GM12865 (cell line): ENCODE measurements at regions not wholly inside any gene's neighbourhood (a gene's known extent, or its start where the extent isn't known, plus 50 kb on each side); places are given as distances from the start of the nearest gene placed in this dataset.

ENCODE experiments used
- DNase-seq: peaks from one replicate; pipeline ENCODE4 v3.0.0; 2010; ENCODE audit warnings: low read depth
- H3K4me3 ChIP-seq: 2 replicates; pipeline ENCODE4 v1.5.1; 2011; ENCODE audit warnings: mild to moderate bottlenecking, low read depth, low read length, control low read depth
- TF ChIP-seq, protein P1 (sequence below): IDR thresholded peaks from 2 replicates; pipeline ENCODE4 v1.5.1; 2011; ENCODE audit warnings: low read length, control low read depth, low read depth, inconsistent platforms; ENCODE audit not compliant: insufficient read depth; ENCODE audit errors: missing control alignments

DNA sequence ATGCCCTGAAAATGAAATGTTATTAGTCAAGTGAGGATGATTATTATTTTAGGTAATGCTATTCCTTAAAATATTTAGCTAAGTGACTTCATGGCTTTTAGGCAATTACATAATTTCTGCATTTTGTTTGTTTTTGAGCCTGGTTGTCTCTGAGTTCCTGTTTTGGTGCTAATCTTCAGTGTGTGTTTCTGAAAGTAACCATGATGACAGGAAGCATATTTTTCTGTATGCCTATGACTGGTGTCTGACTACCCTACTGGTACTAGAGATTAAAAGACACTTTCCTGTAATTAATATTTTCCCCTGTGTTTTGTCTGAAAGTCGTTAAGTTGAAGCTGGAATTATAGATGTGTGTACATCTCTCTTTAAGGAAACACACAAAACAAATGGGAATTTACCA lies 295.0 kb upstream of the SPRED2 start:
- TF ChIP-seq, protein P1, sequence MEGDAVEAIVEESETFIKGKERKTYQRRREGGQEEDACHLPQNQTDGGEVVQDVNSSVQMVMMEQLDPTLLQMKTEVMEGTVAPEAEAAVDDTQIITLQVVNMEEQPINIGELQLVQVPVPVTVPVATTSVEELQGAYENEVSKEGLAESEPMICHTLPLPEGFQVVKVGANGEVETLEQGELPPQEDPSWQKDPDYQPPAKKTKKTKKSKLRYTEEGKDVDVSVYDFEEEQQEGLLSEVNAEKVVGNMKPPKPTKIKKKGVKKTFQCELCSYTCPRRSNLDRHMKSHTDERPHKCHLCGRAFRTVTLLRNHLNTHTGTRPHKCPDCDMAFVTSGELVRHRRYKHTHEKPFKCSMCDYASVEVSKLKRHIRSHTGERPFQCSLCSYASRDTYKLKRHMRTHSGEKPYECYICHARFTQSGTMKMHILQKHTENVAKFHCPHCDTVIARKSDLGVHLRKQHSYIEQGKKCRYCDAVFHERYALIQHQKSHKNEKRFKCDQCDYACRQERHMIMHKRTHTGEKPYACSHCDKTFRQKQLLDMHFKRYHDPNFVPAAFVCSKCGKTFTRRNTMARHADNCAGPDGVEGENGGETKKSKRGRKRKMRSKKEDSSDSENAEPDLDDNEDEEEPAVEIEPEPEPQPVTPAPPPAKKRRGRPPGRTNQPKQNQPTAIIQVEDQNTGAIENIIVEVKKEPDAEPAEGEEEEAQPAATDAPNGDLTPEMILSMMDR: no peak
- DNase-seq: no peak
- no peak overlapping the region for H3K4me3 ChIP-seq

DNA sequence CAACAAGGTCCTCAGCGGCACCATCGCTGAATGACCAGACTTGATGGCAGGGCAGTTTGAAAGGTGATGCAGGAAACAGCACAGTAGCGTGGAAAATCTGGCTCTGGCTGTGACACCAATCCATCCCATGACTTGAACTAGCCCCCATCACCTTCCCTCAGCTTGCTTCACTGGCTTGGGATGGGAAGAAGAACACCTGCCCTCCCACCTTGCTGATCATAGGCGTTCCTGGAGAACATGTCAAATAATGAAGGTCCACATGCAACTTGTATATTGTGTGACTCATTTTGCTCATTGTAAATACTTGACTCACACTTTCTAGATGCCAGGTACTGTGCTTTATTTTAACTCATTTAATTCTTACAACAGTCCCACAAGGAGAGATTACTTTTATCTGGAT lies 292.4 kb upstream of the SPRED2 start:
- no peak for DNase-seq
- TF ChIP-seq, protein P1: no peak
- no peak overlapping the region for H3K4me3 ChIP-seq

DNA sequence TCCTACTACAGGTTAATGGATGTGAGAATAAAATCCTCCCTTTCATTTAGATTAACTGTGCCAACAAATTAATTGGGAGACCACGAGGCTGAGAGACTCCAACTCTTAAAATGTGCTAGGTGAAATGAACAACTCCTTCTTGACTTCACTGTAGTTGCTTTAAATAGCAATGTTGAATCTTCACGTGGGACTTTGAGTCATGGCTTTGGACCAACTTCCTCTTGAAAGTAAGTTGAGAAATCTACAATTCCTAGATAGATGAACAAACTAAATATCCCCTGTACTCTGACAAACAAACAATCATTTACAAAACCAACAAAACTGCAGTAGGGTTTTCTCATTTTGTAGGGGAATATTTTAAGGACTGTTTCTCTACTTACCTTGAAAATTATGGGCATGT lies 291.9 kb upstream of the SPRED2 start:
- TF ChIP-seq, protein P1: no peak
- no peak for DNase-seq
- no peak overlapping the region for H3K4me3 ChIP-seq

DNA sequence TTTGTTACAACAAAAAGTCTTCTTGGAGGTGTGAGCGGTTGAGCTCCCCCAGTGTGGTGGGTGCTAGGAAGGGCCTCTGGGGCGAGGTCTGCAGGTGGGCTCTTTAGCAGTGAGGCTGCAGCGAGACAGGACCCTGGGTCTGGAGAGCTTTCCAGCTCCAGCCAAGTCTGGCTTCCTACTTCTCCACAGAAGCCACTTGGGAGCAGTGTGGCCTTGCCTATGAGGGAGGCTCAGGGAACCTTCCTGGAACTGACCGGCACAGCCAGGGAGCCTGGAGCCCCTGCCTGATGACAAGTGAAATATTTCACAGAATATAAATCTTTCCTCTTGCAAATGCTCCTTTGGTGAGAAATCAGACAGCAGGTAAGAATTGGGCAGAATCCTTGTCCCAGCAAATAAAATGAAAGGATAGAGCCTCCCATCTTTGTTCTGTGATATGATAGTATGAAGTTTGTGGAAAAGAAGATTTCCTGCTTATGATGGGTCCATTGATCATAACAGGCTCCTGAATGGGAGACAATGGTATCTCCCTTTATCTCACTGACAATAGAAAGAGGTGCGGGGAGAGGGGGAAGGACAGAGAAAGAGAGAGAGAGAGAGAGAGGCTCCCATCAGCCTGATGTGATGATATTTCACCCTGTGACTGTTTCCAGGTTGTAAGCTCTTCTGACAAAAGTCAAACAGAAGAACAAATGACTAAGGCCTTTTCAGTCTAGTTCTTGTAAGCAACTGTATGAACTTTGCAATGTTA lies 289.8 kb upstream of the SPRED2 start:
- DNase-seq: no peak
- TF ChIP-seq, protein P1: no peak
- H3K4me3 ChIP-seq: no peak overlapping the region

DNA sequence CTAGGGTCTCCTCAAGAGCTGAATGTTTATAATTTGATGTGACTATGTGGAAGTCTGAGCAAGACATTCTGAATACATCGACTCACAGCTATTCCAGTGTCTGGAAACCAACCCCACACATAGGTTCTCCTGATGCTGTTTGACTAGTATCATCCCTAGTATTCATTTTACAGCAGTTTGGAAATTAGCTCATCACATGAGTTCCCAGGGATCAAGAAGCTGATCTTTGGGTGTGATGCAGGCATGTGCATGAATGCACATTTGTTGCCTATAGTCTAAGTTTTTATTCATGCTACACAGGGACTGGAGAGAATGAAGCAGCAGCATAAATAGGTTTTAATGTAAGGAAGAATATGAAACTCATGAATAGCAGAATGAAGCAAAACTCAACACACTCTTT lies 284.3 kb upstream of the SPRED2 start:
- TF ChIP-seq, protein P1: no peak
- no peak for DNase-seq
- H3K4me3 ChIP-seq: no peak overlapping the region

DNA sequence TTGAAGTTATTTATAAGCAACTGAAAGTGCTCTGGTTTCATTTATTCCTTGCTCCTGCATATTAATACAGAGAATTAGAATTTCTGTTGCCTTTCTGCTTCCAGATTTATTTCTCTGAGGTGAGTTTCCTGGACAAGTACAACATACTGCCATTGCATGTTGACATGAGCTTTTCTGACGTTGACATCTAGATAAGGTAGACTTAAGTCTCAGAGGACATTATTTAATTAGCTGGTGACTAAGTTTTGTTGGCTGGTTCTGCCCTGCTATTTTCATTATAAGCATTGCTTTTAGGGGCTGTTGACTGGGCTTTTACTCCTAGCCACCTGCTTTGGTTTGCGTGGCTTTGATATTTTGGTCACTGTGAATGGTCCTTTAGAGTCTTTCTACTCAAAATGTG lies 282.9 kb upstream of the SPRED2 start:
- H3K4me3 ChIP-seq: no peak overlapping the region
- TF ChIP-seq, protein P1: no peak
- DNase-seq: no peak

DNA sequence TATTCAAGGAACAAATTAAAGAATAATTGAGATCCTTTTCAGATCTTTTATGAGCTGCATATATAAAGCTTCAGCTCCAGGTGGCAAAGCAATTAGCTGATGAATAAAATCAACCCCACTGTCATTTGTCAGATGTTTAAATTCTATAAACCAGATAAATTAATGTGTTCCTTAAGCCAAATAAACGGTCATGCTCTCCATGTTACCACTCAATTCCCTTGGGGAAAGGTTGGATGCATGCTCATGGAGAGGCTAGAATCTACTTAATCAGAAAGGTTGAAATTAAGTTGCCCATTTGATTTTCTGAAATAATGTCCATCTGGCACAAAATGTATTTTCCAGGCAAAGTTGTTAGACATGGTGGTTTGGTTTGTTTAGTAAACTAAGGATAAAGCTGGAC lies 282.5 kb upstream of the SPRED2 start:
- TF ChIP-seq, protein P1: no peak
- no peak for DNase-seq
- H3K4me3 ChIP-seq: no peak overlapping the region
